GM12878 (cell line): ENCODE measurements at regions not wholly inside any gene's neighbourhood (a gene's known extent, or its start where the extent isn't known, plus 50 kb on each side); places are given as distances from the start of the nearest gene placed in this dataset.

Experiments
- ATAC-seq: fragments of 200-7000 bp; cut with Tn5 transposase; 3 replicates; pipeline ENCODE4 v1.9.1; 2020; ENCODE audit warnings: mild to moderate bottlenecking, moderate library complexity
- BruUV-seq: library from RNA; stranded (reverse); fragments of 400-500 nt; replicated peaks from 2 replicates; lab custom pipeline; 2021; lab: Mats Ljungman, UMichigan
- CTCF ChIA-PET: fragments of 300-600 bp; sonication (Branson Sonifier 250); formaldehyde crosslinking; extraction: SDS; loops from one replicate; lab custom pipeline; 2021; ENCODE audit warnings: inconsistent platforms; lab: Yijun Ruan, JAX
- POLR2A ChIA-PET: fragments of 350-600 bp; formaldehyde crosslinking; extraction: SDS; loops from one replicate; lab custom pipeline; 2021; ENCODE audit warnings: inconsistent platforms; lab: Charles Lee
- RAD21 ChIA-PET: fragments of 300-600 bp; sonication (Branson Sonifier 250); formaldehyde crosslinking; loops from one replicate; lab custom pipeline; 2023; ENCODE audit warnings: antibody characterized with exemption; ENCODE audit not compliant: unreplicated experiment; lab: Charles Lee
- SMC1A ChIA-PET: fragments of 300-600 bp; sonication (Branson Sonifier 250); formaldehyde crosslinking; loops from one replicate; lab custom pipeline; 2023; ENCODE audit not compliant: unreplicated experiment, uncharacterized antibody; lab: Charles Lee
- DNase-seq: peaks from one replicate; pipeline ENCODE4 v3.0.0-alpha.2; 2011; ENCODE audit warnings: low read depth, low spot score
- FAIRE-seq: peaks from 3 replicates; lab custom pipeline; 2011; peaks lifted over from hg19 to GRCh38; lab: Jason Lieb, UNC
- H2AFZ ChIP-seq: 2 replicates; pipeline ENCODE4 v1.6.0; 2011; ENCODE audit warnings: low read depth, low read length, control low read depth; ENCODE audit not compliant: control insufficient read depth
- H3K27ac ChIP-seq: 2 replicates; pipeline ENCODE4 v1.5.1; 2011; ENCODE audit warnings: control low read depth; ENCODE audit not compliant: control insufficient read depth, insufficient read depth
- H3K27me3 ChIP-seq, 2 experiments: replicated peaks in 1 of 2; 2 replicates each; pipeline versions ENCODE4 v1.6.0 to v1.6.1; 2011; ENCODE audit warnings: low read length in 1 of 2; ENCODE audit not compliant: control insufficient read depth in 2 of 2, insufficient read depth in 2 of 2
- H3K36me3 ChIP-seq, 2 experiments: 2 replicates each; pipeline ENCODE4 v1.5.1; 2011; ENCODE audit warnings: low read length in 1 of 2; ENCODE audit not compliant: control insufficient read depth in 2 of 2, insufficient read depth in 2 of 2
- H3K4me1 ChIP-seq: 2 replicates; pipeline ENCODE4 v1.6.1; 2011; ENCODE audit warnings: mild to moderate bottlenecking, low read length, moderate library complexity, mixed read lengths; ENCODE audit not compliant: control insufficient read depth, insufficient read depth
- H3K4me2 ChIP-seq: 2 replicates; pipeline ENCODE4 v1.6.0; 2011; ENCODE audit warnings: control low read depth; ENCODE audit not compliant: control insufficient read depth, insufficient read depth
- H3K4me3 ChIP-seq: fragments of 200-600 bp; sonication (generic); 2 replicates; pipeline ENCODE4 v1.5.1; 2016
- H3K79me2 ChIP-seq: 2 replicates; pipeline ENCODE4 v1.6.0; 2011; ENCODE audit warnings: low read length; ENCODE audit not compliant: control insufficient read depth, insufficient read depth
- H3K9ac ChIP-seq: 2 replicates; pipeline ENCODE4 v1.8.0; 2011; ENCODE audit warnings: low read length, control low read depth, mixed read lengths; ENCODE audit not compliant: control insufficient read depth, insufficient read depth
- H3K9me3 ChIP-seq: replicated peaks from 3 replicates; pipeline ENCODE4 v1.5.1; 2011; ENCODE audit warnings: mild to moderate bottlenecking, low read length; ENCODE audit not compliant: control insufficient read depth, insufficient read depth
- H4K20me1 ChIP-seq: 2 replicates; pipeline ENCODE4 v1.6.0; 2011; ENCODE audit not compliant: control insufficient read depth, insufficient read depth
- E2F4 ChIP-seq: IDR thresholded peaks from 2 replicates; pipeline ENCODE4 v1.6.1; 2012; ENCODE audit warnings: low read depth, low read length, improper control_type of control experiment
- IRF3 ChIP-seq: fragments of 450-650 bp; IDR thresholded peaks from 2 replicates; pipeline ENCODE4 v1.6.1; 2014; ENCODE audit warnings: mild to moderate bottlenecking
- NKRF ChIP-seq: fragments of 450-650 bp; conservative IDR thresholded peaks from 2 replicates; pipeline ENCODE4 v1.6.1; 2017; ENCODE audit warnings: mild to moderate bottlenecking, moderate library complexity
- NR2C2 ChIP-seq: IDR thresholded peaks from 2 replicates; pipeline ENCODE4 v1.6.1; 2011; ENCODE audit warnings: borderline replicate concordance, low read depth; ENCODE audit not compliant: control insufficient read depth, insufficient read length
- SREBF1 ChIP-seq: IDR thresholded peaks from 2 replicates; pipeline ENCODE4 v1.6.1; 2012; ENCODE audit warnings: mild to moderate bottlenecking, low read length
- TAF1 ChIP-seq: IDR thresholded peaks from 2 replicates; pipeline ENCODE4 v1.6.1; 2011; ENCODE audit warnings: mild to moderate bottlenecking, low read depth, low read length, borderline replicate concordance
- ZNF592 ChIP-seq: fragments of 450-650 bp; IDR thresholded peaks from 2 replicates; pipeline ENCODE4 v1.6.1; 2017; ENCODE audit warnings: mild to moderate bottlenecking, moderate library complexity
- ZSCAN29 ChIP-seq: fragments of 450-650 bp; IDR thresholded peaks from 2 replicates; pipeline ENCODE4 v1.6.1; 2017; ENCODE audit warnings: mild to moderate bottlenecking, moderate library complexity
- WGBS: methylation state at CpG from one replicate; pipeline ENCODE4 v1.1.6; 2016; ENCODE audit warnings: low lambda C conversion rate; ENCODE audit not compliant: insufficient replicate concordance, insufficient coverage; ENCODE audit errors: missing lambda C conversion rate; 5-methylcytosine and 5-hydroxymethylcytosine counted together
- in situ Hi-C: fragments of 300-500 bp; cut with MboI; formaldehyde crosslinking; loops from 9 replicates; pipeline ENCODE4 v1.14.3; 2018; ENCODE audit warnings: mixed read lengths
- intact Hi-C: fragments of 100-400 bp; cut with micrococcal nuclease; formaldehyde crosslinking; loops from one replicate; pipeline ENCODE4 v1.14.2; 2022; ENCODE audit not compliant: unreplicated experiment

GRCh38 chr3:182023843-182024242 is 312.1 kb downstream of the SOX2 start (continued):
- TF ChIP-seq E2F4 (no peak), NR2C2 (no peak)
- TF ChIP-seq, all 136 proteins: peak for 0

GRCh38 chr3:182027366-182027765 is 315.6 kb downstream of the SOX2 start:
- RAD21 ChIA-PET: no interaction called here
- in situ Hi-C loops: no loop called here

More at GRCh38 chr3:182027366-182027765, 315.6 kb downstream of the SOX2 start:
- CTCF ChIA-PET: interaction anchor here (0.8 kb wide), 1 partner anchor 13 kb away, joined by 3 read pairs; no protein-coding TSS in a partner anchor
- intact Hi-C loops: no loop called here
- ATAC-seq (no peak), FAIRE-seq (no peak), DNase-seq (no peak)
- BruUV-seq: no TSS peak
- WGBS: 0% methylated on average over 1 of the region's 1 CpG
- Histone ChIP-seq H3K27me3 (no peaks in the 10 kb centered on the region), H3K4me2 (no peak overlapping the region), H3K4me1 (no peaks in the 10 kb centered on the region), H3K79me2 (no peaks in the 10 kb centered on the region), H3K36me3 (no peaks in the 10 kb centered on the region), H2AFZ (no peak overlapping the region), H4K20me1 (no peaks in the 10 kb centered on the region), H3K9me3 (no peaks in the 10 kb centered on the region), H3K4me3 (no peak overlapping the region), H3K27ac (no peak overlapping the region), H3K9ac (no peak overlapping the region)
- POLR2A ChIA-PET: no interaction called here
- TF ChIP-seq TAF1: no peak
- no peak for TF ChIP-seq ZNF592
- no peak for TF ChIP-seq NKRF
- TF ChIP-seq SREBF1: no peak
- TF ChIP-seq ZSCAN29: no peak
- TF ChIP-seq IRF3: no peak
- SMC1A ChIA-PET: no interaction called here
